ENCODE measurements at regions not wholly inside any gene's neighbourhood (a gene's known extent, or its start where the extent isn't known, plus 50 kb on each side); places are given as distances from the start of the nearest gene placed in this dataset.

DNA sequence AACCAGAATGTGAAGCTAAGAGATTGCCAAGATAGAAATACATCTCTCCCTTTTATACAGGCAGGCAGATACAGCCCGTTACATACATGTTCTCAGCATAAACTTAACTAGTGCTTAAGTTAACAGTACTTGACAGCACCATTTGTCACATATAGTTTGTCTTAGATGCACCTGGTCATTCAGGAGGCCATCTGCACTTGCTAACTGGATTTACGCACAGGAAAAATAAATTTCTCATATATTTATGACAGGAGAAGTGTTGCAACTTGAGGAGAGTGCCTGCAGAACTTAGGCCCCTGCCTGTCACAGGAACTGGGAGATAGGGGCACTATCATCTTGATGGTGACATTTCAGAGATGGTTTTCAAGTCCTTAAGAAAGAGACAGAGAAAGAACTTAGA lies 1462.1 kb upstream of the CDH9 start:
- no peak for DNase-seq (ENCODE audit: low spot score)

- no peak for DNase-seq (ENCODE audit: low spot score)
Observed at GRCh38 chr5:28499766-28500290, 1461.4 kb upstream of the CDH9 start.

- no peak for DNase-seq (ENCODE audit: low spot score)
Observed at GRCh38 chr5:28495876-28496275, 1457.5 kb upstream of the CDH9 start.

GRCh38 chr5:28493456-28493855 lies 1455.1 kb upstream of the CDH9 start:
- no peak for DNase-seq (ENCODE audit: low spot score)

GRCh38 chr5:28488752-28489151 lies 1450.4 kb upstream of the CDH9 start:
- DNase-seq (ENCODE audit: low spot score), result no peak

GRCh38 chr5:28483327-28484025 lies 1445.1 kb upstream of the CDH9 start:
- no peak for DNase-seq (ENCODE audit: low spot score)

GRCh38 chr5:28473531-28474107 lies 1435.2 kb upstream of the CDH9 start:
- no peak for DNase-seq (ENCODE audit: low spot score)

DNA sequence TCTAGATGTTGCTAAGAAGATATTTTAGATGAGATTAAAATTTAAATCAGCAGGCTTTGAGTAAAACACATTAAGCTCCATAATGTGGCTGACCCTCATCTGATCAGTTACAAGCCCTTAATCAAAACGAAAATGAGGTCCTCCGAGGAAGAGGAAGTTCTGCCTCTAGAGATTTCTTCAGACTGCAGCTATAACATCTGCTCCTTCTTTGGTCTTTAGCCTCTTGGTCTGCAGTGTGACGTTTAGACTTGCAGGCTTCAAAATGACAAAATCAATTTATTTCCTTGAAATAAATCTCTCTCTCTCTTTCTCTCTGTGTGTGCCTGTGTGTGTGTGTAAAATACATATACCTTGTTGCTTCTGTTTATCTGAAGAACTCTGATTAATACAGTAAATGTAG lies 1429.8 kb upstream of the CDH9 start:
- no peak for DNase-seq (ENCODE audit: low spot score)

DNA sequence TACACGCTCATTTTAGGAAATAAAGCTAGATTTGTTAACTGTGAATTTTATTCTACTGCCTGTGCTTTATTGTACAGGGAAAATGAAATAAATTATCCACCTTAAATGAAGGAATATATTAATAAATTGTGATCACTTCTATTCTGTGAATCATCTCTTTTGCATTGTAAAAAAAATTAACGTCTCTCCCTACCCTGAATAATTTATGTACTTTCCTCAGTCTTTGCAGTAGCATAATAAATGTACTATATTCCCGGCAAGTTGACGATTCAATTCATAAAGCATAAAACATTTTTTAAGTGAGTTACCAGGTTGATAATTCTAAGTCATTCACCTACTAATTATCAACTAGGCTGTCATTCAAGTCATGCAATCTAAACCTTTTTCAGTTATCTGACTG lies 1425.3 kb upstream of the CDH9 start:
- DNase-seq (ENCODE audit: low spot score), result no peak

GRCh38 chr5:28451483-28451882 lies 1413.1 kb upstream of the CDH9 start:
- no peak for DNase-seq (ENCODE audit: low spot score)

DNA sequence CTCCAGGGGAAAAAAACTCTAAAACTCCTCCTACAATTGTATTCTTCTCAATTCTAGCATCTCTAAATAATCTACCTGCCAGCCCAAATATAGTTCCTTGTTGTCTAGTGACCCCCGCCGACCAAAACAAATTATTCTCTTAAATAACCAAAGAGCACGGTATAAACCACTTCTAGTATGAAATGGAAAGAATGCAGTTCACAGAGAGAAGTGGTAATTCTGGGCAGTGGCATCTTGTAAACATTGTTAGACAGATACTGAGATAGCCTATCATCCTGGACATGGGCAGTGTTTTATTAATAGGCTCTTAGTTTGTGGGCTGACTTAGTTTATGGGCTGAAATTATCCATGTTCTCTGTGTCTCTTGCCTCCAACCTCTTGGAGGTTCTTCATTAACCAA lies 1412.6 kb upstream of the CDH9 start:
- no peak for DNase-seq (ENCODE audit: low spot score)

- no peak for DNase-seq (ENCODE audit: low spot score)
Observed at GRCh38 chr5:28448791-28449190, 1410.4 kb upstream of the CDH9 start.

DNA sequence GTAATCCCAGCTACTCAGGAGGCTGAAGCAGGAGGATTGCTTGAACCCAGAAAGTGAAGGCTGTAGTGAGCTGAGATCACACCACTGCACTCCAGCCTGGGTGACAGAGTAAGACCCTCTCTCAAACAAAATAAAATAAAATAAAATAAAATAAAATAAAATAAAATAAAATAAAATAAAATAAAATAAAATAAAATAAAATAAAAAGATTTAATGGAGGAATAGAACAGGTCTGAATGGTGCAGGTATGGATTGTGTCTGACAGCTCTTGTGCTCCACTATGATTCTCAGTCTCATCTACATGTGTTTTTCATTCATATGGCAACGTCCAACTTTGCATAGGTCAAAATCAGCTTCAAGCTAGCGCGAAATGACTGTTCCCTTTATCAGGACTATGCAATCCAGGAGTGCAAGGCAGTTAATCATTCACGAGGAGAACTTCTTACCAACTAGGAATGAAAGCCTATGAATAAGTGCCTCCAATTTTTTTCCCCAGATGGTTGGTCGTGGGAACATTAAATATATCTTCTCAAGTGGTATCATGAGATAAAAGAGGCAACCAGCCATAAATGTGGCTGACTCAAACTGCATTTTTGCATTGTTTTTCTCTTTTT lies 1392.3 kb upstream of the CDH9 start:
- DNase-seq (ENCODE audit: low spot score), result no peak

DNA sequence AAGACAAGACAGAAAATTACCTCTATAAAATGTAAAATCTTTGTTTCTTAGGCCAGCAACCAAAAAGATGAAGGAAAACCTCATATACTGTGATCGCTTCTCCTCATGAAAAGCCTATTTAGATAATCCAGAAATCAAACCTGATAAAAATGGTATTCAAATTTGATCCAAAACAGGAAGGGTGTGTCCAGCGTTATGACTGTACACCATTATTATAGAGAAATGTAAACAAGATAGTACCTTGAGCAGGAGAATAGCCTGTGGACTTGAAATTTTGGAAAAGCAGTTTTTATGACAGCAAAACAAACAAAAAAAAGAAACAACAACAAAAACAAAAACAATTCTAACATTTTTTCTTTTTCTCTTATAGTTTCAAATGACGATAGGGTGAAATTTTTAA lies 1382.8 kb upstream of the CDH9 start:
- DNase-seq (ENCODE audit: low spot score), result no peak

- no peak for DNase-seq (ENCODE audit: low spot score)
Observed at GRCh38 chr5:28415791-28416443, 1377.5 kb upstream of the CDH9 start.

DNA sequence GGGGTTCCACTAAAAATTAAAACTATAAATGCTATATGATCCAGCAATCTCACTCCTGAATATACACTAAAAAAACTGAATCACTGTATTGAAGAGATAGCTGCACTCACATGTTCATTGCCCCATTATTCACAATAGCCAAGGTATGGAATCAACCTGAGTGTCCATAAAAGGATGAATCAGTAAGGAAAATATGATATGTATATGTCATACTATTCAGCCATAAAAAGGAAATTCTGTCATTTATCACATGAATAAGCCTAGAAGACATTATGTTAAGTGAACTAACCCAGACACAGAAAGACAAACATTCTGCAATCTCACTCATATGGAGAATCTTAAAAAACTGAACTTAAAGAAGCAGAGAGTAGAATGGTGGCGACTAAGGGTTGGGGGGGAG lies 1376.2 kb upstream of the CDH9 start:
- no peak for DNase-seq (ENCODE audit: low spot score)

- no peak for DNase-seq (ENCODE audit: low spot score)
Observed at GRCh38 chr5:28408651-28409050, 1370.3 kb upstream of the CDH9 start.

DNA sequence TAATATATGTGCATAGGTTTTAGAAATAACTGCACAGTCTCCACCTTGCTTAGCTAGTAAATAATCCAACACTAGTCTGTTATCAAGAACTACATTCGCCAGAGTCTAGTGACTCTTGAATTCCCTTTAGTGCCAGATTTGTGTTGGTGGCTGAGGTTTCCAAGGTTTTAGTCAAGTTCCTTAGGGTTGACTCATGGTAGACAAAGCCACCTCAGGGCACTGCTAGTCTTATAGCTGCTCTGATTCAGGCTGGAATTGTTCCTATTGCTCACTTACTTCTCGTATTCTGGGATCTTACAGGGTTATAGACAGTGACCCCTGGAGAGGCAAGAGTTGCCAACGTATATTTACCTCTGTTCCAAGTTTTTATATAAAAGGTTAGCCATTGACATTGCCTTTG lies 1369.8 kb upstream of the CDH9 start:
- DNase-seq (ENCODE audit: low spot score), result no peak

DNA sequence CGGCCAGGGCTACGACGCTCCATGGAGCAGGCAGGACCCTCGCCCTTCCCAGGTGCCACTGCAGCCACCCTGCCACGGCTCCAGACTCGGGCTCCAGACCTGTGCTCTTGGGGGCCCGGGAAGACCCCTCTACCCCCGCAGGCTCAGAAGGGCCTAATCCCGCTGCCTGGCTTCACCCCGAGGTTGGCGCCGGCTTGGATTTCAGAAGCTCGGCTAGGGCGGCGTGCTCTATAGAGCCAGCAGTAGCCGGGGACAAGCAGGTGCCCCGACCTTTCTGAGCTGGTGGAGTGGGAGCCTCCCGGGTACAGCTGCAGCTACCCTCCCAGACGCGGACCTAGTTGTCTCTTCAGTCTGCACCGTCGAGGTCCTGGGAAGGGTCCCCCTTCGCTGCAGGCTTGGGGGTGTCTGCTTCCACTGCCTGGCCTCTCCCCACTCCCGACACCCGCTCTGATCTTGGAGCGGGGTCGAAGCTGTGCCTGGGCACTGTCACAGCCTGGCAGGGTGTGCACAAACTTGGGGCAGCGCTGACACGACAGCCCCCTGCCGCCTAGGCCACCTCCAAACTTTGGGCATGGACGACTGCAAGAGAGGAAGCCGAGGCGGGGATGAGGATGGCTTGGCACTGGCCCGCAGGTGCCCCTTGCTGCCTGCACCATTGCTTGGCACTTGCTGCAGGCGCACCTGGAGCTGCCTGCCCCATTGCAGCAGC lies 1366.1 kb upstream of the CDH9 start:
- no peak for DNase-seq (ENCODE audit: low spot score)

DNA sequence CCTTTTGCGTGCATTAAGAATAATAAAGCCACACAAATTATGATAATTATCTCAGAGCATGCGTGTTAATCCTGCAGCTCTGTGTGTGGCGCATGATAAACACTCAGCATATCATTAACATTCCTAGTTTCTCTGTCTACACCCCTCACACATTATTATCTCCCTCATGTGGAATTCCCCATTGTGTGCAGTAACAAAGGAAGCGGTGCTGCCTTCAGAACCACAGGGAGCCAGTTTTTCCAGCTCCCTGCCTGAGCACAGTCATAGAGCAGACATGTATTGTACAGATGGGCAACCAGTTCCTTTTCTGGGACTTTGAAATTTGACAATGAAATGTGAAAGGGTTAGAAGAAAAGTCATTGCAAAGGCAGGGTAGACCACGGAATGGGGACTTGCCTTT lies 1365.5 kb upstream of the CDH9 start:
- no peak for DNase-seq (ENCODE audit: low spot score)

DNA sequence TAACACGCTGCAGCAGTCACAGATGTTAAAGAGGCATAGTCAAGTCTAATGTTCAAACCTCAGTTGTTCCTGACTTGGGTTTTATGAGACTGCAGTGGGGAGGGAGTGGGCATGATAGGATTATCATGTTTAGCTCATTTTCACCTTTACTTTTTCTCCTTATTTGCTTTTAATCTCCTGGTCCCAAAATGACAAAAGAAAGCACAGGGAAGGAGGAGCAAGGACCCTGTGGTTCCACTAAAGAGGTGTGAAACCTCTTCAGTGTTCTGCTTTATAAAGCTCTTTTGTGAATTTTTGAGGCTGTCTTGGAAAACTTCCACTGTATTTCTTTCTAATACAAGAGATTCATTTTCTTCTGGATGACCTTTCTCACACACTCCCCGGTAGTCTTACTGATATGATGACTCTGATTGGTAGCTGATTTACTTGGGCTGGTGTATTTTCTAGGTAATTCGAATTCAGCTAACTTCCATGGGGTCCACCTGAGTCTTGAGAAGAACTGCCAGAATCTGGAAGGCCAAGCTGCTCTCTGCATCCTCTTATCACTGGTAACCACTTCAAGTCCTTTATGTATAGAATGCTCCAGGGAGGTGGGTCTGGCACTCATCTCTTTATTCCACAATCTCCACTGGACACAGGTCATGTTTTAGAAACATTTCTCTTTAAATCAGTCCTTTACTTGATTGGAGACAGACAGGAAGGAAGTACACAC lies 1364.4 kb upstream of the CDH9 start:
- DNase-seq (ENCODE audit: low spot score), result no peak

DNA sequence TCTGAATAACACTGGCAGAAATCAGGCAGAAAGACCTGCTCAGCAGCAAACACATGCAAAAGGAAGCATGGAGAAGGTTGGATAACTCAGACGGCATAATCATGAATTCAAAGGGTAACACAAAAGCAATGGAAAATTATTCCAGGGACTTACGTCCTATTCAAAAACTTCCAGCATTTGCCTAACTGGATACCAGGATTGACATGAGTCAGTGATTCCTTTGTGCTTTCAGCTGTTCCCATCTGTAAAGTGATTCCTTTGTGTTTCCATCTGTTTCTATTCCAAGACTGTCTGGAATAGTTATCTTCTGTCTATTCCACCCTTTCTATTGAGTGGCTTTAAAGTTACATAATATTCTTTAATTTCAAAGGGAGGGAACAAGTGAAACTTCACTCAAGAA lies 1361.7 kb upstream of the CDH9 start:
- DNase-seq (ENCODE audit: low spot score), result no peak
